ENCODE measurements at regions not wholly inside any gene's neighbourhood (a gene's known extent, or its start where the extent isn't known, plus 50 kb on each side); places are given as distances from the start of the nearest gene placed in this dataset.

DNA sequence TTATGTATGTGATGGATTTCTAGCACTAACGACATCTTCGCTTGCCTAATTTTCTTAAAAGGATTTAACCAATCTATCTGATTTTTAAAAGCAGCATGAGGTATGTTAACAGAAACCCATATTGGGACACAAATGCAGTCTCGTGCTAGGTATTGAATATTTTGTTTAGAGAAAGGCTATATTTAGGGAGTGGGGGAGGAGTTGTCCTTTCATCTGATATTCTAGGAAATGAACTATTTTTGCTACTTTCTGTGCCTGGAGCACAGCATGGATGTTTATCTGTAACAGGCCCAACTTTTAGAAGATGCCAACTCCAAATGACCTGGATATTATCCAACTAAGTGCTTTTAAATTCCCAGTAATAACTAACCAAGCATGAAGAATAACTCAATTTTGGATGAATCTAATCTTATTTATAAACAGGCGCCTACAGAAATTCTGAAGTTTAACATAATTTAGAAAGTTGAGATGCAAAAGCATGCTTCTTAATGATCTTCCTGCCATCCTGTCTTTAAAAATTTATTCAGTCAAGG lies 317.1 kb upstream of the CHD6 start:
- TF ChIP-seq CTCF (IDR thresholded peaks at IDR 0.05; ENCODE audit: low read length) (no peak), EZH2phosphoT487 (IDR thresholded peaks at IDR 0.05; ENCODE audit: low read length) (no peak), EZH2 (optimal IDR thresholded peaks at IDR 0.05; ENCODE audit: low read depth, low read length) (no peak)
